ENCODE measurements at regions not wholly inside any gene's neighbourhood (a gene's known extent, or its start where the extent isn't known, plus 50 kb on each side); places are given as distances from the start of the nearest gene placed in this dataset.
"Not testable (repeated sequence)": the region's sequence is repeated elsewhere in the genome, so short reads cannot be mapped to it uniquely, and the experiment has no call there.

DNA sequence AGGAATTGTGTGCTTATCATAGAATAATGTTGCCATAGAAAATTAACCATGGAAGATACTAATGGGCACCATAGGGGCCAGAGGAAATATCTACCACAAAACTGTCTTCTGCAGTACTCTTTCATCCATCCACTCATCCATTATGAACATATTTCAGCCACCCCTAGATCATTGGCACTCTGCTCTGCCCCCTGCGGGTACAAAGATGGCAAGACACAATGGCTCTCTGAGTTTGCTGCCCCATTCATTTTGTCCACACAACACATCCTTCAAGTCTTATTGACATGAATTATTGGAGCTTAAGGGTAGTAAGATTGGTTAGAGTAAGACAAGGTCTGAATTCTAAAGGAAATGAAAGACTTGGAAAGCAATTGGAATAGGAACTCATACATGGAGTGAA is 1224.7 kb upstream of the CELF4 start:
- H3K4me3 ChIP-seq = no peak overlapping the region
- H3K36me3 ChIP-seq = no peaks in the 10 kb centered on the region
- H3K4me1 ChIP-seq = no peaks in the 10 kb centered on the region
- H3K27ac ChIP-seq = no peak overlapping the region
- no peak for DNase-seq (ENCODE audit: low spot score in 2 of 2)
- no peaks in the 10 kb centered on the region for H3K27me3 ChIP-seq
- TF ChIP-seq POLR2A (IDR thresholded peaks at IDR 0.05) (no peak), POLR2AphosphoS5 (IDR thresholded peaks at IDR 0.05) (no peak)
- TF ChIP-seq, protein P1, sequence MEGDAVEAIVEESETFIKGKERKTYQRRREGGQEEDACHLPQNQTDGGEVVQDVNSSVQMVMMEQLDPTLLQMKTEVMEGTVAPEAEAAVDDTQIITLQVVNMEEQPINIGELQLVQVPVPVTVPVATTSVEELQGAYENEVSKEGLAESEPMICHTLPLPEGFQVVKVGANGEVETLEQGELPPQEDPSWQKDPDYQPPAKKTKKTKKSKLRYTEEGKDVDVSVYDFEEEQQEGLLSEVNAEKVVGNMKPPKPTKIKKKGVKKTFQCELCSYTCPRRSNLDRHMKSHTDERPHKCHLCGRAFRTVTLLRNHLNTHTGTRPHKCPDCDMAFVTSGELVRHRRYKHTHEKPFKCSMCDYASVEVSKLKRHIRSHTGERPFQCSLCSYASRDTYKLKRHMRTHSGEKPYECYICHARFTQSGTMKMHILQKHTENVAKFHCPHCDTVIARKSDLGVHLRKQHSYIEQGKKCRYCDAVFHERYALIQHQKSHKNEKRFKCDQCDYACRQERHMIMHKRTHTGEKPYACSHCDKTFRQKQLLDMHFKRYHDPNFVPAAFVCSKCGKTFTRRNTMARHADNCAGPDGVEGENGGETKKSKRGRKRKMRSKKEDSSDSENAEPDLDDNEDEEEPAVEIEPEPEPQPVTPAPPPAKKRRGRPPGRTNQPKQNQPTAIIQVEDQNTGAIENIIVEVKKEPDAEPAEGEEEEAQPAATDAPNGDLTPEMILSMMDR (IDR thresholded peaks at IDR 0.05) = no peak
- H3K9me3 ChIP-seq = no peaks in the 10 kb centered on the region
- intact Hi-C loops (cut with DNase I; ENCODE audit: low total_unique reads) = no loop called here

DNA sequence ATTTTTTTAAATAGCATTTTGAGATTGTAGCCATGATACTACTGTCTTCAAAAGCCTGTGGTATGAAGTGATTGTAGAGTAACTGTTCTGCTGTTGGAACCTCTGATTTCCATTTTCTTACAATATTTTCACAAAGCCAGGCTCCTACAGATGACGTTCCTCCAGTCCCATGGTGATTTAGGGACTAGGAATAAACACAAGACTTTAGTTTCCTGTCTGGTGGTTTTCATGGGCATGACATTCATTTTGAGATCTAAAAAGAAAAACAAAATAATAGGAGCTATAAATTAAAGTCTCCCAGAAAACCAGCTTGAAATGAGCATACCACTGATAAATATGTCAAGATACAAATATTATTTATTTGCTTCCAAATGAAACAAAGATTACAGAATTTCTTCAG is 1223.5 kb upstream of the CELF4 start:
- no peaks in the 10 kb centered on the region for H3K9me3 ChIP-seq
- no peaks in the 10 kb centered on the region for H3K4me1 ChIP-seq
- H3K4me3 ChIP-seq = no peak overlapping the region
- no peaks in the 10 kb centered on the region for H3K36me3 ChIP-seq
- no peaks in the 10 kb centered on the region for H3K27me3 ChIP-seq
- intact Hi-C loops (cut with DNase I; ENCODE audit: low total_unique reads) = no loop called here
- no peak for TF ChIP-seq POLR2A (IDR thresholded peaks at IDR 0.05)
- TF ChIP-seq, protein P1 (IDR thresholded peaks at IDR 0.05) = no peak
- TF ChIP-seq POLR2AphosphoS5 (IDR thresholded peaks at IDR 0.05) = no peak
- H3K27ac ChIP-seq = no peak overlapping the region
- no peak for DNase-seq (ENCODE audit: low spot score in 2 of 2)

GRCh38 chr18:38786906-38787305 is 1221.3 kb upstream of the CELF4 start:
- no peaks in the 10 kb centered on the region for H3K36me3 ChIP-seq
- no peaks in the 10 kb centered on the region for H3K4me1 ChIP-seq
- H3K4me3 ChIP-seq = no peak overlapping the region
- no peak overlapping the region for H3K27ac ChIP-seq
- H3K27me3 ChIP-seq = no peaks in the 10 kb centered on the region
- intact Hi-C loops (cut with DNase I; ENCODE audit: low total_unique reads) = no loop called here
- no peaks in the 10 kb centered on the region for H3K9me3 ChIP-seq
- no peak for DNase-seq (ENCODE audit: low spot score in 2 of 2)
- TF ChIP-seq POLR2AphosphoS5 (IDR thresholded peaks at IDR 0.05) = no peak
- TF ChIP-seq, protein P1 (IDR thresholded peaks at IDR 0.05) = no peak
- no peak for TF ChIP-seq POLR2A (IDR thresholded peaks at IDR 0.05)

DNA sequence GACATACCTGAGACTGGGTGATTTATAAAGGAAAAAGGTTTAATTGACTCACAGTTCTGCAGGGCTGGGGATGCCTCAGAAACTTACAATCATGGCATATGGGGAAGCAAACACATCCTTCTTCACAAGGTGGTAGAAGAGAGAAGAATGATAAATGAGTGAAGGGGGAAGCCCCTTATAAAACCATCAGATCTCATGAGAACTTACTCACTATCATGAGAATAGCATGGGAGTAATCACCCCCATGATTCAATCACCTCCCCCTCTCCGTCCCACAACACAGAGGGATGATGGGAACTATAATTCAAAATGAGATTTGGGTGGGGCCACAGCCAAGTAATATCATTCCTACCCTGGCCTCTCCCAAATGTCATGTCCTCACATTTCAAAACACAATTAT is 1206.0 kb upstream of the CELF4 start:
- H3K27me3 ChIP-seq; intact Hi-C loops (cut with DNase I; ENCODE audit: low total_unique reads); H3K36me3 ChIP-seq; H3K27ac ChIP-seq; H3K9me3 ChIP-seq; H3K4me1 ChIP-seq; DNase-seq (ENCODE audit: low spot score in 2 of 2); H3K4me3 ChIP-seq: not testable (repeated sequence)

DNA sequence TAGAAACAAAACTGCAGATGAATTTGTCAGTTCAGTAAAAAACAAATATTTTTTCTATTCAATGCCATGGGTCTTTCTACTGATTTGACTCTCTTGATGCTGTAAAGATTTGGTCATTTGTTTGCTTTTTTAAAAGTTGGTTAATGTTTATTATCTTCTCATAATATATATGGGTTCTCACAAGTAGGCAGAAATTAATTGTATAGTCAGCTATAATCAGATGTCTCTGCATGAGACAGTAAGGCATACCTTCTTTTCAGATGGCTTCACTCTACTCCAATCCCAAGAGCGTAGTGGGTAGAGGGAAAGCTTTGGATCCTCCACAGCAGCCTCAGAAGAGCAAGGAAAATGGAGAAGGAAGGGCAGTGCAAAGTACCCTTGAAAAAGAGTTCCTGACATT is 1202.9 kb upstream of the CELF4 start:
- Histone ChIP-seq H3K27me3 (no peaks in the 10 kb centered on the region), H3K27ac (no peak overlapping the region), H3K4me1 (no peaks in the 10 kb centered on the region), H3K4me3 (no peak overlapping the region), H3K36me3 (no peaks in the 10 kb centered on the region), H3K9me3 (peaks cover 0 to 10% of the 10 kb centered on the region in 2 donors)
- TF ChIP-seq, protein P1 (IDR thresholded peaks at IDR 0.05) = no peak
- TF ChIP-seq POLR2A (IDR thresholded peaks at IDR 0.05) = no peak
- no peak for TF ChIP-seq POLR2AphosphoS5 (IDR thresholded peaks at IDR 0.05)
- no peak for DNase-seq (ENCODE audit: low spot score in 2 of 2)
- intact Hi-C loops (cut with DNase I; ENCODE audit: low total_unique reads) = no loop called here

GRCh38 chr18:38759457-38759856 is 1193.9 kb upstream of the CELF4 start:
- Histone ChIP-seq H3K36me3 (no peaks in the 10 kb centered on the region), H3K27me3 (no peaks in the 10 kb centered on the region), H3K27ac (no peak overlapping the region), H3K9me3 (no peaks in the 10 kb centered on the region), H3K4me3 (no peak overlapping the region), H3K4me1 (no peaks in the 10 kb centered on the region)
- intact Hi-C loops (cut with DNase I; ENCODE audit: low total_unique reads) = no loop called here
- no peak for DNase-seq (ENCODE audit: low spot score in 2 of 2)
- TF ChIP-seq, protein P1 (IDR thresholded peaks at IDR 0.05) = no peak
- TF ChIP-seq POLR2AphosphoS5 (IDR thresholded peaks at IDR 0.05) = no peak
- no peak for TF ChIP-seq POLR2A (IDR thresholded peaks at IDR 0.05)
